ENCODE measurements at regions not wholly inside any gene's neighbourhood (a gene's known extent, or its start where the extent isn't known, plus 50 kb on each side); places are given as distances from the start of the nearest gene placed in this dataset.

DNA sequence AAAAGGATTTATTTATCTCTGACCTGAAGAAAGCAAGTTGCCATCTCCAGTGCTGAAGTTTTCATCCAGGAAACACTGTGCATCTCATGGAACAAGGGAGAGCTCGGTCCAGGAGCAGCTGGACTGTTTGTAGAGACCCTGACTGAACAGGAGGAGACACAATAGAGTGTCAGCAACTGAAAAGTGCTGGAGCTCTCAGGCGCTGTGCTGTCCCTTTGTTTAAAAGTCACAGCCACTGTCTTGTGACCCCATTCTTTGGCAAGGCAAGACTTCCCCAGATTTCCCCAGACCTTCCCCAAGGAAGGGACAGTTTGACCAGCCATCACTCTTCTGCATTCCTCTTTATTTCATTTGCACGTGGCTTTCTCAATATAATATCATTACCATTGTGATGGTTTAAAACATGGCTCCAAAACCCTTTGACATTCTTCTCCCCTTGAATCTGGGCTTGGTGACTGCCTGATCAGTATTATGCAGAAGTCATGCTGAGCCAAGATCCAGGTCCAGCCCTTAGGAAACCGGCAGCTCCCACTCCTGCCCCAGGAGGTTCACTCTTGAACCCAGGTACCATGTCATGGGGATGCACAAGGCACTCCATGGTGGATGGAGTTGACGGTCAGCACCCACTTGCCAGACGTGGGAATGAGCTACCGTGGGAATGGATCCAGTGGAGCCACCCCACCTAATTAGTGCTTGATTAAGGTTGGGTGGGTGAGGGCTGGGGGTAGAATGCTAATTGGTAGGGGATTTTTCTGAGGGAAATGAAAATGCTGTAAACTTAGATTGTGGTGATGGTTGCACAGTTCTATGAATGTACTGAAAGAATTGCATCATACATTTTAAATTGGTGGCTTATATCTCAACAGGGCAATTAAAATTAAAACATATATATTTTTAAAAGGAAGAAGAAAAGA, 497.9 kb upstream of the RAB6C start:
- TF ChIP-seq, protein P1, sequence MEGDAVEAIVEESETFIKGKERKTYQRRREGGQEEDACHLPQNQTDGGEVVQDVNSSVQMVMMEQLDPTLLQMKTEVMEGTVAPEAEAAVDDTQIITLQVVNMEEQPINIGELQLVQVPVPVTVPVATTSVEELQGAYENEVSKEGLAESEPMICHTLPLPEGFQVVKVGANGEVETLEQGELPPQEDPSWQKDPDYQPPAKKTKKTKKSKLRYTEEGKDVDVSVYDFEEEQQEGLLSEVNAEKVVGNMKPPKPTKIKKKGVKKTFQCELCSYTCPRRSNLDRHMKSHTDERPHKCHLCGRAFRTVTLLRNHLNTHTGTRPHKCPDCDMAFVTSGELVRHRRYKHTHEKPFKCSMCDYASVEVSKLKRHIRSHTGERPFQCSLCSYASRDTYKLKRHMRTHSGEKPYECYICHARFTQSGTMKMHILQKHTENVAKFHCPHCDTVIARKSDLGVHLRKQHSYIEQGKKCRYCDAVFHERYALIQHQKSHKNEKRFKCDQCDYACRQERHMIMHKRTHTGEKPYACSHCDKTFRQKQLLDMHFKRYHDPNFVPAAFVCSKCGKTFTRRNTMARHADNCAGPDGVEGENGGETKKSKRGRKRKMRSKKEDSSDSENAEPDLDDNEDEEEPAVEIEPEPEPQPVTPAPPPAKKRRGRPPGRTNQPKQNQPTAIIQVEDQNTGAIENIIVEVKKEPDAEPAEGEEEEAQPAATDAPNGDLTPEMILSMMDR (IDR thresholded peaks at IDR 0.05): no peak
- no peaks in the 10 kb centered on the region for H3K27me3 ChIP-seq (ENCODE audit: control insufficient read depth, insufficient read depth, low read length)

DNA sequence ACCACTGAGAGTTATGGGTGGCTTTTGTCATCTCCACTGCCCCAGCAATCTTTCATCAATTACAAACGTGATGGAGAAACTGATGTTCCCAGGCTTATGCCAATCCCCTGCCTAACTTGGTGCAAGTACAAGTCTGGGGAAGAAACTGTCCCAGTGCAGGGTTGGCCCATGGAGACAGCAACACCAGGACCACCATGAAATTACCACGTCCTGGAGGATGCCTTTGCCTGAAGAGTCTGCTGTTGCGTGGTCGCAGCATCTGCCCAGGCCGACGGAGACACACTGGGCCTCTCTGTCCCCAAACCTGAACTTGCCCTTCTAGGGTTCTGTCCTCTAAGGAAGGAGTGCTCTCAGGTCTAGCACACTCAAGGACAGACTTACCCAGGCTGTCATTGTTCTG, 496.8 kb upstream of the RAB6C start:
- TF ChIP-seq, protein P1 (IDR thresholded peaks at IDR 0.05): no peak
- H3K4me3 ChIP-seq (ENCODE audit: low read depth, low read length): no peak overlapping the region
- no peak overlapping the region for H3K4me2 ChIP-seq (ENCODE audit: low read length)
- H3K4me1 ChIP-seq: no peaks in the 10 kb centered on the region
- H3K79me2 ChIP-seq: no peaks in the 10 kb centered on the region
- no peaks in the 10 kb centered on the region for H3K27me3 ChIP-seq (ENCODE audit: control insufficient read depth, insufficient read depth, low read length)
- no peak overlapping the region for H3K27ac ChIP-seq
- H3K9me3 ChIP-seq (ENCODE audit: control insufficient read depth, low read length): no peaks in the 10 kb centered on the region
- no peak overlapping the region for H3K9ac ChIP-seq
- no peaks in the 10 kb centered on the region for H3K36me3 ChIP-seq (ENCODE audit: control insufficient read depth, insufficient read depth, low read length)
- H2AFZ ChIP-seq: no peak overlapping the region

More for the DNA sequence above, 497.9 kb upstream of the RAB6C start:
- no peak overlapping the region for H3K27ac ChIP-seq
- no peaks in the 10 kb centered on the region for H3K36me3 ChIP-seq (ENCODE audit: control insufficient read depth, insufficient read depth, low read length)
- no peak overlapping the region for H2AFZ ChIP-seq
- no peaks in the 10 kb centered on the region for H3K4me1 ChIP-seq
- no peaks in the 10 kb centered on the region for H3K9me3 ChIP-seq (ENCODE audit: control insufficient read depth, low read length)
- no peak overlapping the region for H3K9ac ChIP-seq
- no peak overlapping the region for H3K4me3 ChIP-seq (ENCODE audit: low read depth, low read length)
- no peak overlapping the region for H3K4me2 ChIP-seq (ENCODE audit: low read length)
- H3K79me2 ChIP-seq: no peaks in the 10 kb centered on the region

DNA sequence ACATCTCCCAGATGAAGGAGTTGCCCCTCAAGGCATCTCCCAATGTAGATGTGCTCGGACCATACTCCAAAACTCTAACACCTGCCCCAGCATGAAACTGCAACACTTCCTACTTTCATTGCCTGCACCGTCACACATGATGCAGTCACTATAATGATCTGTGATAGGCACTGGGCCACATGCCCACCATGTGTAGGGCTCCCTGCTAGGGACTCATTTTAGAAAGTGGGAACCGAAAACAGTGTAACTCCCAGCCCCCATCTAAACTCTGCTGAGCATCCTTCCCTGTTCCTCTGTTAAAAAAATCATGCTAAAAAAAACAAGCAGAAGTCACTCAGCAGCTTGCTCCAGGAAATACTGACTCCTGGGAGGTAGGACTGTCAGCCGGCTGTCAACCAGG, 496.1 kb upstream of the RAB6C start:
- Histone ChIP-seq H3K79me2 (no peaks in the 10 kb centered on the region), H3K4me2 (ENCODE audit: low read length) (no peak overlapping the region), H3K9me3 (ENCODE audit: control insufficient read depth, low read length) (no peaks in the 10 kb centered on the region), H3K9ac (no peak overlapping the region), H3K27me3 (ENCODE audit: control insufficient read depth, insufficient read depth, low read length) (no peaks in the 10 kb centered on the region), H3K36me3 (ENCODE audit: control insufficient read depth, insufficient read depth, low read length) (no peaks in the 10 kb centered on the region), H2AFZ (no peak overlapping the region), H3K4me3 (ENCODE audit: low read depth, low read length) (no peak overlapping the region), H3K27ac (no peak overlapping the region), H3K4me1 (no peaks in the 10 kb centered on the region)
- TF ChIP-seq, protein P1 (IDR thresholded peaks at IDR 0.05): no peak

DNA sequence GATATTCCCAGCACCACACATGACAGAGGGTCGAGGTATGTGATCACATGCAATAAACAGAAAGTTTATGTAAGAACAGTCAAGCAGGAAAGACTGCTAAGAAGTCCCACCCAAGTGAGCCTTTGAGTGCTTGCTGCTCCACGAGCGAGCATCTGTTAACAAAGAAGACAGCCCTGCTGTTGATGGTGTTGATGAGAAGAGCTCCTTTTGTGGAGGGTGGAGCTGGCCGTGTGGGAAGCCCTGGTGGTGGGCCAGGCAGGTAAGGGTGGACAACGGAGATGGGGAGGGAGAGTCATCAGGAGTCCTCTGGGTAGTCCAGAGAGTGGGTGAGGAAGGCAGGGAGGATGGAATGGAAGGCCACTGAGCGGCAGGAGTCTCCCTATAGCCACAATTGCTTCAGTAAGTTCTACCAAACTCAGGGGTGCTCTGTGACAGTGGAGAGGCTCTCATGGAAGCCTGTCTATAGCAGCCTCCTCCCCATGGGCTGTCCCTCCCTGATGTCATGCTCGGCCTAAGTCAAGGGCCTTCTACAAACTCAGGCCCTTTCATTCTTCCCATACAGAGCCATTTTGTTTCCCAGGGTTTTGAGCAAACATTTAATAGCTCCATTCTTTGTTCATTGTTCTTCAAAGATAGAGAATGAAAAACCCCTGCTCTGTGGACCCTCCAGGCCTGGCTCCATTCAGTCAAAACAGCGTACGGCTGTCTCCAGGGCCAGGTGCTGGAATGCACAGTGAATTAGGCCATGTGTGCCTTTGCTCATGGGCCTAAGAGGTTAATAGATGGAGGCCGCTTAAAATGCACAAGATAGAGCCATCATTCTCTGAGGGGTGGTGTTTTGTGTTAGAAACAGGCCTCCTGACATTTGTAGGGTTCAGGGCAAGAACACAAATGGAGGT, 494.2 kb upstream of the RAB6C start:
- Histone ChIP-seq H2AFZ (no peak overlapping the region), H3K27ac (no peak overlapping the region), H3K9me3 (ENCODE audit: control insufficient read depth, low read length) (no peaks in the 10 kb centered on the region), H3K9ac (no peak overlapping the region), H3K4me2 (ENCODE audit: low read length) (no peak overlapping the region), H3K27me3 (ENCODE audit: control insufficient read depth, insufficient read depth, low read length) (no peaks in the 10 kb centered on the region), H3K79me2 (no peaks in the 10 kb centered on the region), H3K4me3 (ENCODE audit: low read depth, low read length) (no peak overlapping the region), H3K36me3 (ENCODE audit: control insufficient read depth, insufficient read depth, low read length) (no peaks in the 10 kb centered on the region), H3K4me1 (no peaks in the 10 kb centered on the region)
- TF ChIP-seq, protein P1 (IDR thresholded peaks at IDR 0.05): no peak

Data from parathyroid adenoma (tissue), 2 donors.